GM23338 (cell line): ENCODE measurements at regions not wholly inside any gene's neighbourhood (a gene's known extent, or its start where the extent isn't known, plus 50 kb on each side); places are given as distances from the start of the nearest gene placed in this dataset.

Source experiments
- ATAC-seq: fragments of 200-7000 bp; cut with Tn5 transposase; 3 replicates; pipeline ENCODE4 v1.9.1; 2020
- DNase-seq: peaks from one replicate; pipeline ENCODE4 v3.0.0-alpha.2; 2015; ENCODE audit warnings: low spot score
- H2AFZ ChIP-seq: fragments of 200-600 bp; sonication (generic); 2 replicates; pipeline ENCODE4 v1.8.0; 2016; ENCODE audit warnings: antibody characterized with exemption, mild to moderate bottlenecking, moderate library complexity
- H3F3A ChIP-seq: fragments of 200-600 bp; sonication (generic); replicated peaks from 2 replicates; pipeline ENCODE4 v1.8.0; 2017; ENCODE audit warnings: antibody characterized with exemption, mixed run types, low read depth
- H3K27ac ChIP-seq: fragments of 200-600 bp; sonication (generic); 2 replicates; pipeline ENCODE4 v1.6.1; 2016; ENCODE audit warnings: low read depth
- H3K27me3 ChIP-seq: fragments of 200-600 bp; sonication (generic); 2 replicates; pipeline ENCODE4 v1.8.0; 2016; ENCODE audit warnings: mild to moderate bottlenecking, mixed run types, moderate library complexity; ENCODE audit not compliant: insufficient read depth
- H3K36me3 ChIP-seq: fragments of 200-600 bp; sonication (generic); 2 replicates; pipeline ENCODE4 v1.8.0; 2016; ENCODE audit warnings: mild to moderate bottlenecking; ENCODE audit not compliant: insufficient read depth
- H3K4me1 ChIP-seq: fragments of 200-600 bp; sonication (generic); 2 replicates; pipeline ENCODE4 v1.8.0; 2016; ENCODE audit warnings: mild to moderate bottlenecking, moderate library complexity; ENCODE audit not compliant: insufficient read depth
- H3K4me2 ChIP-seq: fragments of 200-600 bp; sonication (generic); 2 replicates; pipeline ENCODE4 v1.7.1; 2017; ENCODE audit warnings: mixed run types
- H3K4me3 ChIP-seq: fragments of 200-600 bp; sonication (generic); 2 replicates; pipeline ENCODE4 v1.6.1; 2016; ENCODE audit warnings: mixed run types
- H3K79me2 ChIP-seq: fragments of 200-600 bp; sonication (generic); replicated peaks from 2 replicates; pipeline ENCODE4 v1.8.0; 2017; ENCODE audit warnings: mild to moderate bottlenecking; ENCODE audit not compliant: insufficient read depth
- H3K9me2 ChIP-seq: fragments of 200-600 bp; sonication (generic); 2 replicates; pipeline ENCODE4 v1.8.0; 2017; ENCODE audit not compliant: insufficient read depth
- H4K20me1 ChIP-seq: fragments of 200-600 bp; sonication (generic); replicated peaks from 2 replicates; pipeline ENCODE4 v1.8.0; 2017; ENCODE audit warnings: mild to moderate bottlenecking; ENCODE audit not compliant: insufficient read depth
- H3K27ac Mint-ChIP-seq: 2 replicates; pipeline ENCODE4 v1.8.0; 2020; ENCODE audit warnings: inconsistent platforms, mild to moderate bottlenecking, moderate library complexity, mixed read lengths
- H3K27me3 Mint-ChIP-seq: 3 replicates; pipeline ENCODE4 v1.8.0; 2022; ENCODE audit warnings: low read depth, mild to moderate bottlenecking, moderate library complexity, mixed read lengths, inconsistent platforms; ENCODE audit not compliant: insufficient read depth, poor library complexity
- H3K36me3 Mint-ChIP-seq: 3 replicates; pipeline ENCODE4 v1.8.0; 2021; ENCODE audit warnings: low read depth, mild to moderate bottlenecking, inconsistent platforms, moderate library complexity, mixed read lengths
- H3K4me1 Mint-ChIP-seq: 3 replicates; pipeline ENCODE4 v1.8.0; 2020; ENCODE audit warnings: mild to moderate bottlenecking, inconsistent platforms, mixed read lengths
- H3K4me3 Mint-ChIP-seq: 3 replicates; pipeline ENCODE4 v1.8.0; 2021; ENCODE audit warnings: moderate library complexity, mild to moderate bottlenecking, inconsistent platforms, mixed read lengths
- H3K9me3 Mint-ChIP-seq: 3 replicates; pipeline ENCODE4 v1.8.0; 2020; ENCODE audit warnings: moderate library complexity, mild to moderate bottlenecking, inconsistent platforms, mixed read lengths
- CREB1 ChIP-seq: fragments of 250-450 bp; sonication (Bioruptor Pico); IDR thresholded peaks from 2 replicates; pipeline ENCODE4 v1.5.0; 2020; ENCODE audit warnings: low read depth, mild to moderate bottlenecking, moderate library complexity
- EZH2 ChIP-seq: fragments of 200-600 bp; sonication (generic); IDR thresholded peaks from one replicate; pipeline ENCODE4 v1.8.0; 2017; ENCODE audit warnings: antibody characterized with exemption, mild to moderate bottlenecking, low read depth; ENCODE audit not compliant: unreplicated experiment
- EZH2phosphoT487 ChIP-seq: fragments of 200-600 bp; sonication (generic); IDR thresholded peaks from one replicate; pipeline ENCODE4 v1.8.1; 2018; ENCODE audit warnings: antibody characterized with exemption; ENCODE audit not compliant: unreplicated experiment
- JUNB ChIP-seq: IDR thresholded peaks from one replicate; pipeline ENCODE4 v1.6.1; 2016; ENCODE audit warnings: antibody characterized with exemption; ENCODE audit not compliant: unreplicated experiment
- NANOG ChIP-seq: IDR thresholded peaks from 2 replicates; pipeline ENCODE4 v1.6.1; 2016; ENCODE audit warnings: antibody characterized with exemption, borderline replicate concordance
- POLR2AphosphoS5 ChIP-seq: IDR thresholded peaks from 2 replicates; pipeline ENCODE4 v1.6.1; 2016; ENCODE audit warnings: antibody characterized with exemption, low read depth
- REST ChIP-seq: IDR thresholded peaks from one replicate; pipeline ENCODE4 v1.6.1; 2018; ENCODE audit warnings: antibody characterized with exemption; ENCODE audit not compliant: unreplicated experiment
- STAT1 ChIP-seq: IDR thresholded peaks from one replicate; pipeline ENCODE4 v1.6.1; 2016; ENCODE audit warnings: antibody characterized with exemption; ENCODE audit not compliant: unreplicated experiment
- ZNF114 ChIP-seq: fragments of 250-450 bp; sonication (Bioruptor Pico); IDR thresholded peaks from 2 replicates; pipeline ENCODE4 v1.5.0; 2020; ENCODE audit warnings: mild to moderate bottlenecking, moderate library complexity
- ZNF331 ChIP-seq: fragments of 250-450 bp; sonication (Bioruptor Pico); IDR thresholded peaks from 2 replicates; pipeline ENCODE4 v1.5.0; 2020; ENCODE audit warnings: low read depth, mild to moderate bottlenecking, moderate library complexity
- TF ChIP-seq, protein P1 (sequence below), 2 experiments: fragments of 200-600 bp in 1 of 2; sonication (generic) in 1 of 2; conservative IDR thresholded peaks; 2 replicates each; pipeline versions ENCODE4 v1.5.1 to v1.6.1; 2016 to 2017; ENCODE audit warnings: antibody characterized with exemption in 2 of 2, low read depth in 2 of 2, mild to moderate bottlenecking in 2 of 2, moderate library complexity in 1 of 2
- TF ChIP-seq, protein P2 (sequence below): fragments of 250-450 bp; sonication (Bioruptor Pico); IDR thresholded peaks from 2 replicates; pipeline ENCODE4 v1.5.0; 2020; ENCODE audit warnings: mild to moderate bottlenecking, moderate library complexity
- TF ChIP-seq, protein P3 (sequence below): IDR thresholded peaks from 2 replicates; pipeline ENCODE4 v1.6.1; 2016; ENCODE audit warnings: antibody characterized with exemption

- H3K27me3 Mint-ChIP-seq = peaks cover 2% of the 10 kb centered on the region
- Histone ChIP-seq H3K27ac (no peak overlapping the region), H3F3A (no peaks in the 10 kb centered on the region), H3K4me2 (no peak overlapping the region), H3K4me3 (no peak overlapping the region), H2AFZ (no peak overlapping the region; the same call in 1 of the 2 replicates), H3K27me3 (no peaks in the 10 kb centered on the region), H3K4me1 (peaks cover 13% of the 10 kb centered on the region), H3K79me2 (no peaks in the 10 kb centered on the region), H3K9me2 (no peaks in the 10 kb centered on the region), H4K20me1 (no peaks in the 10 kb centered on the region), H3K36me3 (no peaks in the 10 kb centered on the region)
- H3K9me3 Mint-ChIP-seq = peaks cover 14% of the 10 kb centered on the region
- peaks cover 17% of the 10 kb centered on the region; the same call in 2 of the 3 replicates for H3K4me1 Mint-ChIP-seq
- ATAC-seq (no peak), DNase-seq (no peak)
- H3K4me3 Mint-ChIP-seq = no peak overlapping the region
- peaks cover 14% of the 10 kb centered on the region; the same call in 2 of the 3 replicates for H3K36me3 Mint-ChIP-seq
- TF ChIP-seq CREB1 (CRISPR knock-in tag) = no peak
- TF ChIP-seq STAT1 = no peak
- TF ChIP-seq ZNF331 = no peak
- TF ChIP-seq ZNF114 (CRISPR knock-in tag) = no peak
- no peak for TF ChIP-seq EZH2phosphoT487
- TF ChIP-seq, protein P1, sequence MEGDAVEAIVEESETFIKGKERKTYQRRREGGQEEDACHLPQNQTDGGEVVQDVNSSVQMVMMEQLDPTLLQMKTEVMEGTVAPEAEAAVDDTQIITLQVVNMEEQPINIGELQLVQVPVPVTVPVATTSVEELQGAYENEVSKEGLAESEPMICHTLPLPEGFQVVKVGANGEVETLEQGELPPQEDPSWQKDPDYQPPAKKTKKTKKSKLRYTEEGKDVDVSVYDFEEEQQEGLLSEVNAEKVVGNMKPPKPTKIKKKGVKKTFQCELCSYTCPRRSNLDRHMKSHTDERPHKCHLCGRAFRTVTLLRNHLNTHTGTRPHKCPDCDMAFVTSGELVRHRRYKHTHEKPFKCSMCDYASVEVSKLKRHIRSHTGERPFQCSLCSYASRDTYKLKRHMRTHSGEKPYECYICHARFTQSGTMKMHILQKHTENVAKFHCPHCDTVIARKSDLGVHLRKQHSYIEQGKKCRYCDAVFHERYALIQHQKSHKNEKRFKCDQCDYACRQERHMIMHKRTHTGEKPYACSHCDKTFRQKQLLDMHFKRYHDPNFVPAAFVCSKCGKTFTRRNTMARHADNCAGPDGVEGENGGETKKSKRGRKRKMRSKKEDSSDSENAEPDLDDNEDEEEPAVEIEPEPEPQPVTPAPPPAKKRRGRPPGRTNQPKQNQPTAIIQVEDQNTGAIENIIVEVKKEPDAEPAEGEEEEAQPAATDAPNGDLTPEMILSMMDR (conservative IDR thresholded peaks at IDR 0.05; ENCODE audit: low read depth in 2 of 2) = no peak
- TF ChIP-seq NANOG = no peak
- TF ChIP-seq, protein P2, sequence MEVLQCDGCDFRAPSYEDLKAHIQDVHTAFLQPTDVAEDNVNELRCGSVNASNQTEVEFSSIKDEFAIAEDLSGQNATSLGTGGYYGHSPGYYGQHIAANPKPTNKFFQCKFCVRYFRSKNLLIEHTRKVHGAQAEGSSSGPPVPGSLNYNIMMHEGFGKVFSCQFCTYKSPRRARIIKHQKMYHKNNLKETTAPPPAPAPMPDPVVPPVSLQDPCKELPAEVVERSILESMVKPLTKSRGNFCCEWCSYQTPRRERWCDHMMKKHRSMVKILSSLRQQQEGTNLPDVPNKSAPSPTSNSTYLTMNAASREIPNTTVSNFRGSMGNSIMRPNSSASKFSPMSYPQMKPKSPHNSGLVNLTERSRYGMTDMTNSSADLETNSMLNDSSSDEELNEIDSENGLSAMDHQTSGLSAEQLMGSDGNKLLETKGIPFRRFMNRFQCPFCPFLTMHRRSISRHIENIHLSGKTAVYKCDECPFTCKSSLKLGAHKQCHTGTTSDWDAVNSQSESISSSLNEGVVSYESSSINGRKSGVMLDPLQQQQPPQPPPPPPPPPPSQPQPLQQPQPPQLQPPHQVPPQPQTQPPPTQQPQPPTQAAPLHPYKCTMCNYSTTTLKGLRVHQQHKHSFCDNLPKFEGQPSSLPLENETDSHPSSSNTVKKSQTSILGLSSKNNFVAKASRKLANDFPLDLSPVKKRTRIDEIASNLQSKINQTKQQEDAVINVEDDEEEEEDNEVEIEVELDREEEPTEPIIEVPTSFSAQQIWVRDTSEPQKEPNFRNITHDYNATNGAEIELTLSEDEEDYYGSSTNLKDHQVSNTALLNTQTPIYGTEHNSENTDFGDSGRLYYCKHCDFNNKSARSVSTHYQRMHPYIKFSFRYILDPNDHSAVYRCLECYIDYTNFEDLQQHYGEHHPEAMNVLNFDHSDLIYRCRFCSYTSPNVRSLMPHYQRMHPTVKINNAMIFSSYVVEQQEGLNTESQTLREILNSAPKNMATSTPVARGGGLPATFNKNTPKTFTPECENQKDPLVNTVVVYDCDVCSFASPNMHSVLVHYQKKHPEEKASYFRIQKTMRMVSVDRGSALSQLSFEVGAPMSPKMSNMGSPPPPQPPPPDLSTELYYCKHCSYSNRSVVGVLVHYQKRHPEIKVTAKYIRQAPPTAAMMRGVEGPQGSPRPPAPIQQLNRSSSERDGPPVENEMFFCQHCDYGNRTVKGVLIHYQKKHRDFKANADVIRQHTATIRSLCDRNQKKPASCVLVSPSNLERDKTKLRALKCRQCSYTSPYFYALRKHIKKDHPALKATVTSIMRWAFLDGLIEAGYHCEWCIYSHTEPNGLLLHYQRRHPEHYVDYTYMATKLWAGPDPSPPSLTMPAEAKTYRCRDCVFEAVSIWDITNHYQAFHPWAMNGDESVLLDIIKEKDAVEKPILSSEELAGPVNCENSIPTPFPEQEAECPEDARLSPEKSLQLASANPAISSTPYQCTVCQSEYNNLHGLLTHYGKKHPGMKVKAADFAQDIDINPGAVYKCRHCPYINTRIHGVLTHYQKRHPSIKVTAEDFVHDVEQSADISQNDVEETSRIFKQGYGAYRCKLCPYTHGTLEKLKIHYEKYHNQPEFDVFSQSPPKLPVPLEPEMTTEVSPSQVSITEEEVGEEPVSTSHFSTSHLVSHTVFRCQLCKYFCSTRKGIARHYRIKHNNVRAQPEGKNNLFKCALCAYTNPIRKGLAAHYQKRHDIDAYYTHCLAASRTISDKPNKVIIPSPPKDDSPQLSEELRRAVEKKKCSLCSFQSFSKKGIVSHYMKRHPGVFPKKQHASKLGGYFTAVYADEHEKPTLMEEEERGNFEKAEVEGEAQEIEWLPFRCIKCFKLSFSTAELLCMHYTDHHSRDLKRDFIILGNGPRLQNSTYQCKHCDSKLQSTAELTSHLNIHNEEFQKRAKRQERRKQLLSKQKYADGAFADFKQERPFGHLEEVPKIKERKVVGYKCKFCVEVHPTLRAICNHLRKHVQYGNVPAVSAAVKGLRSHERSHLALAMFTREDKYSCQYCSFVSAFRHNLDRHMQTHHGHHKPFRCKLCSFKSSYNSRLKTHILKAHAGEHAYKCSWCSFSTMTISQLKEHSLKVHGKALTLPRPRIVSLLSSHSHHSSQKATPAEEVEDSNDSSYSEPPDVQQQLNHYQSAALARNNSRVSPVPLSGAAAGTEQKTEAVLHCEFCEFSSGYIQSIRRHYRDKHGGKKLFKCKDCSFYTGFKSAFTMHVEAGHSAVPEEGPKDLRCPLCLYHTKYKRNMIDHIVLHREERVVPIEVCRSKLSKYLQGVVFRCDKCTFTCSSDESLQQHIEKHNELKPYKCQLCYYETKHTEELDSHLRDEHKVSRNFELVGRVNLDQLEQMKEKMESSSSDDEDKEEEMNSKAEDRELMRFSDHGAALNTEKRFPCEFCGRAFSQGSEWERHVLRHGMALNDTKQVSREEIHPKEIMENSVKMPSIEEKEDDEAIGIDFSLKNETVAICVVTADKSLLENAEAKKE (CRISPR knock-in tag) = no peak
- TF ChIP-seq, protein P3, sequence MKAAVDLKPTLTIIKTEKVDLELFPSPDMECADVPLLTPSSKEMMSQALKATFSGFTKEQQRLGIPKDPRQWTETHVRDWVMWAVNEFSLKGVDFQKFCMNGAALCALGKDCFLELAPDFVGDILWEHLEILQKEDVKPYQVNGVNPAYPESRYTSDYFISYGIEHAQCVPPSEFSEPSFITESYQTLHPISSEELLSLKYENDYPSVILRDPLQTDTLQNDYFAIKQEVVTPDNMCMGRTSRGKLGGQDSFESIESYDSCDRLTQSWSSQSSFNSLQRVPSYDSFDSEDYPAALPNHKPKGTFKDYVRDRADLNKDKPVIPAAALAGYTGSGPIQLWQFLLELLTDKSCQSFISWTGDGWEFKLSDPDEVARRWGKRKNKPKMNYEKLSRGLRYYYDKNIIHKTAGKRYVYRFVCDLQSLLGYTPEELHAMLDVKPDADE = no peak
- TF ChIP-seq EZH2 = no peak
- TF ChIP-seq JUNB = no peak
- no peak for TF ChIP-seq POLR2AphosphoS5
- TF ChIP-seq REST = no peak
- H3K27ac Mint-ChIP-seq = no peak overlapping the region
These were observed 64.7 kb downstream of the OXSM start for GRCh38 chr3:25854635-25855034.
